ENCODE measurements at regions not wholly inside any gene's neighbourhood (a gene's known extent, or its start where the extent isn't known, plus 50 kb on each side); places are given as distances from the start of the nearest gene placed in this dataset.

- ATAC-seq (ENCODE audit: insufficient read depth, low FRiP score) = no peak
- H3K4me1 ChIP-seq (ENCODE audit: control insufficient read depth in 5 of 5, insufficient read depth in 5 of 5, low read length in 5 of 5) = peaks cover 0 to 10% (median 0%) of the 10 kb centered on the region in 5 donors
- no peaks in the 10 kb centered on the region for H3K27me3 ChIP-seq (ENCODE audit: control insufficient read depth in 3 of 3, insufficient read depth in 3 of 3, low read length in 2 of 3)
- H3K4me3 ChIP-seq = no peak overlapping the region
- no peaks in the 10 kb centered on the region for H3K9me3 ChIP-seq (ENCODE audit: control insufficient read depth in 4 of 4, insufficient read depth in 3 of 4, low read length in 3 of 4)
- no peak overlapping the region for H3K27ac ChIP-seq (ENCODE audit: low read depth in 1 of 2, low read length in 1 of 2)
- no peak overlapping the region for H3K9ac ChIP-seq (ENCODE audit: insufficient read depth in 1 of 2, low read length in 2 of 2)
- DNase-seq = no peak
- no peak for TF ChIP-seq CTCF (IDR thresholded peaks at IDR 0.05; ENCODE audit: control extremely low read depth, extremely low read depth)
- 87 to 89% methylated on average over 8 of the region's 8 CpGs for WGBS, 2 donors
- peaks cover 0 to 1% (median 0%) of the 10 kb centered on the region in 4 donors for H3K36me3 ChIP-seq (ENCODE audit: control insufficient read depth in 4 of 4, insufficient read depth in 4 of 4, low read length in 4 of 4)
These were observed 292.4 kb upstream of the MKLN1 start for GRCh38 chr7:131035088-131035770.

DNA sequence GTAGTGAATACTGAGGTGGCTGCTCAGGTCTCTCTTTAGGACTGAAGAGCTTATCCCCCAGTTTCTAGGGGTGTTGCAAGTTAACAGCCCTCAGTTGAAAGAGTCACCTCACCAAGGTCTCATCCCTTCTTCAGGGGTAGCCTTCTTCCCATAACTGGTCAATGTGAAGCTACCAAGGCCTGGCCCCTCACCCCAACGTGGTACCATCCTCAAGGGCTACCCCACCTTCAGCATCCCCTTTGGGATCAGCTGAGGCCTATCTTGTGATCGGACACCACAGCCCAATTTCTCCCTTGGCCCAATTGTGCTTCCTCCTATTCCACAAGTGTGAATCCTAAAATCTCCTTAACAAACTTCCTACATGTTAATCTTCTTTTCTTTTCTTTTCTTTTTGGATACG is 289.5 kb upstream of the MKLN1 start:
- H3K4me1 ChIP-seq (ENCODE audit: control insufficient read depth in 5 of 5, insufficient read depth in 5 of 5, low read length in 5 of 5) = peaks cover 0 to 12% (median 0%) of the 10 kb centered on the region in 5 donors
- no peak overlapping the region for H3K9ac ChIP-seq (ENCODE audit: insufficient read depth in 1 of 2, low read length in 2 of 2)
- ATAC-seq (ENCODE audit: insufficient read depth, low FRiP score) = no peak

GRCh38 chr7:131039355-131039762 is 288.3 kb upstream of the MKLN1 start:
- H3K9ac ChIP-seq (ENCODE audit: insufficient read depth in 1 of 2, low read length in 2 of 2) = no peak overlapping the region
- DNase-seq = no peak
- peaks cover 0 to 7% (median 0%) of the 10 kb centered on the region in 4 donors for H3K36me3 ChIP-seq (ENCODE audit: control insufficient read depth in 4 of 4, insufficient read depth in 4 of 4, low read length in 4 of 4)
- ATAC-seq (ENCODE audit: insufficient read depth, low FRiP score) = no peak
- no peak overlapping the region for H3K4me3 ChIP-seq
- TF ChIP-seq CTCF (IDR thresholded peaks at IDR 0.05; ENCODE audit: control extremely low read depth, extremely low read depth) = no peak
- 27 to 46% methylated on average over 2 of the region's 2 CpGs for WGBS, 2 donors
- no peaks in the 10 kb centered on the region for H3K27me3 ChIP-seq (ENCODE audit: control insufficient read depth in 3 of 3, insufficient read depth in 3 of 3, low read length in 2 of 3)
- peaks cover 0 to 9% (median 0%) of the 10 kb centered on the region in 5 donors for H3K4me1 ChIP-seq (ENCODE audit: control insufficient read depth in 5 of 5, insufficient read depth in 5 of 5, low read length in 5 of 5)
- H3K27ac ChIP-seq (ENCODE audit: low read depth in 1 of 2, low read length in 1 of 2) = no peak overlapping the region
- H3K9me3 ChIP-seq (ENCODE audit: control insufficient read depth in 4 of 4, insufficient read depth in 3 of 4, low read length in 3 of 4) = no peaks in the 10 kb centered on the region

More for the DNA sequence above, 289.5 kb upstream of the MKLN1 start:
- no peak overlapping the region for H3K4me3 ChIP-seq
- no peaks in the 10 kb centered on the region for H3K9me3 ChIP-seq (ENCODE audit: control insufficient read depth in 4 of 4, insufficient read depth in 3 of 4, low read length in 3 of 4)
- WGBS, 2 donors = 80 to 90% methylated on average over 3 of the region's 3 CpGs
- H3K36me3 ChIP-seq (ENCODE audit: control insufficient read depth in 4 of 4, insufficient read depth in 4 of 4, low read length in 4 of 4) = peaks cover 0 to 4% (median 0%) of the 10 kb centered on the region in 4 donors
- no peak overlapping the region for H3K27ac ChIP-seq (ENCODE audit: low read depth in 1 of 2, low read length in 1 of 2)
- no peak for DNase-seq
- no peak for TF ChIP-seq CTCF (IDR thresholded peaks at IDR 0.05; ENCODE audit: control extremely low read depth, extremely low read depth)
- H3K27me3 ChIP-seq (ENCODE audit: control insufficient read depth in 3 of 3, insufficient read depth in 3 of 3, low read length in 2 of 3) = no peaks in the 10 kb centered on the region
